Astrocyte of the hippocampus (primary cell): ENCODE measurements at regions not wholly inside any gene's neighbourhood (a gene's known extent, or its start where the extent isn't known, plus 50 kb on each side); places are given as distances from the start of the nearest gene placed in this dataset.

Source experiments
- DNase-seq: peaks from one replicate; pipeline ENCODE4 v3.0.0; 2011; ENCODE audit warnings: low read depth, low spot score

- no peak for DNase-seq
These were observed 89.0 kb downstream of the RPL22L1 start for GRCh38 chr3:170780955-170781354.

GRCh38 chr3:170780471-170780870 is 89.5 kb downstream of the RPL22L1 start:
- DNase-seq: no peak

GRCh38 chr3:170778240-170779217 is 91.5 kb downstream of the RPL22L1 start:
- DNase-seq: no peak

- no peak for DNase-seq
These were observed 92.5 kb downstream of the RPL22L1 start for GRCh38 chr3:170777564-170777926.

- no peak for DNase-seq
These were observed 93.0 kb downstream of the RPL22L1 start for GRCh38 chr3:170776887-170777563.

GRCh38 chr3:170773682-170774425 is 96.1 kb downstream of the RPL22L1 start:
- DNase-seq: no peak

GRCh38 chr3:170772175-170772574 is 97.8 kb downstream of the RPL22L1 start:
- no peak for DNase-seq

GRCh38 chr3:170768334-170768801 is 101.6 kb downstream of the RPL22L1 start:
- DNase-seq: peak; percentile 65

GRCh38 chr3:170767576-170767941 is 102.4 kb downstream of the RPL22L1 start:
- DNase-seq: no peak

GRCh38 chr3:170766823-170767575 is 103.0 kb downstream of the RPL22L1 start:
- DNase-seq: no peak

- DNase-seq: no peak
These were observed 103.7 kb downstream of the RPL22L1 start for GRCh38 chr3:170766253-170766652.

- no peak for DNase-seq
These were observed 104.4 kb downstream of the RPL22L1 start for GRCh38 chr3:170765419-170766078.

- no peak for DNase-seq
These were observed 106.0 kb downstream of the RPL22L1 start for GRCh38 chr3:170764017-170764416.

- no peak for DNase-seq
These were observed 107.9 kb downstream of the RPL22L1 start for GRCh38 chr3:170762064-170762463.

GRCh38 chr3:170761103-170761502 is 108.9 kb downstream of the RPL22L1 start:
- no peak for DNase-seq

GRCh38 chr3:170760174-170760526 is 109.8 kb downstream of the RPL22L1 start:
- peak; percentile 70 for DNase-seq

- no peak for DNase-seq
These were observed 110.4 kb downstream of the RPL22L1 start for GRCh38 chr3:170759511-170760173.

GRCh38 chr3:170757038-170757437 is 113.0 kb downstream of the RPL22L1 start:
- no peak for DNase-seq

- DNase-seq: no peak
These were observed 115.7 kb downstream of the RPL22L1 start for GRCh38 chr3:170754311-170754693.
